Sigmoid colon (tissue), 4 donors: ENCODE measurements at regions not wholly inside any gene's neighbourhood (a gene's known extent, or its start where the extent isn't known, plus 50 kb on each side); places are given as distances from the start of the nearest gene placed in this dataset.

Experiments used
- CTCF ChIP-seq, 4 experiments: fragments of 450-650 bp in 3 of 4; fragments of 200-600 bp in 1 of 4; IDR thresholded peaks; one replicate each; pipeline ENCODE4 v1.5.1; 2016 to 2019; ENCODE audit warnings: antibody characterized with exemption in 4 of 4, mild to moderate bottlenecking in 3 of 4, moderate library complexity in 2 of 4
- EP300 ChIP-seq, 4 donors: sonication (generic); formaldehyde crosslinking; IDR thresholded peaks; one replicate each; pipeline ENCODE4 v1.6.1; 2017; ENCODE audit warnings: antibody characterized with exemption in 4 of 4
- POLR2A ChIP-seq, 2 donors: fragments of 450-650 bp; IDR thresholded peaks; one replicate each; pipeline ENCODE4 v1.6.1; 2016; ENCODE audit warnings: antibody characterized with exemption in 2 of 2, mild to moderate bottlenecking in 2 of 2, moderate library complexity in 2 of 2
- POLR2AphosphoS5 ChIP-seq, 4 donors: sonication (generic); formaldehyde crosslinking; IDR thresholded peaks; one replicate each; pipeline ENCODE4 v1.6.1; 2017; ENCODE audit warnings: antibody characterized with exemption in 4 of 4

- TF ChIP-seq EP300 (IDR thresholded peaks at IDR 0.05) (no peak), CTCF (IDR thresholded peaks at IDR 0.05) (no peak), POLR2A (IDR thresholded peaks at IDR 0.05) (no peak), POLR2AphosphoS5 (IDR thresholded peaks at IDR 0.05) (no peak)
Measured at GRCh38 chr14:106657460-106657859, 1131.1 kb downstream of the TMEM121 start.
